HG03442 (cell line): ENCODE measurements at regions not wholly inside any gene's neighbourhood (a gene's known extent, or its start where the extent isn't known, plus 50 kb on each side); places are given as distances from the start of the nearest gene placed in this dataset.

Source experiments
- ATAC-seq: cut with Tn5 transposase; IDR thresholded peaks from one replicate; pipeline ENCODE4 v1.9.1; 2021; ENCODE audit warnings: mild to moderate bottlenecking, moderate library complexity; ENCODE audit not compliant: unreplicated experiment

- ATAC-seq: no peak
These were observed 75.4 kb upstream of the ZMIZ1 start for GRCh38 chr10:78993261-78993945.

- ATAC-seq: no peak
These were observed 72.6 kb upstream of the ZMIZ1 start for GRCh38 chr10:78995987-78996791.

- no peak for ATAC-seq
These were observed 72.0 kb upstream of the ZMIZ1 start for GRCh38 chr10:78996792-78997129.

- no peak for ATAC-seq
These were observed 70.8 kb upstream of the ZMIZ1 start for GRCh38 chr10:78997635-78998618.

GRCh38 chr10:79001082-79001885, 67.5 kb upstream of the ZMIZ1 start:
- no peak for ATAC-seq

- ATAC-seq: no peak
These were observed 66.4 kb upstream of the ZMIZ1 start for GRCh38 chr10:79002336-79002735.

GRCh38 chr10:79003183-79004100, 65.3 kb upstream of the ZMIZ1 start:
- no peak for ATAC-seq

GRCh38 chr10:79004311-79004710, 64.5 kb upstream of the ZMIZ1 start:
- ATAC-seq: no peak

GRCh38 chr10:79005126-79005810, 63.5 kb upstream of the ZMIZ1 start:
- no peak for ATAC-seq

GRCh38 chr10:79007018-79007417, 61.7 kb upstream of the ZMIZ1 start:
- ATAC-seq: no peak

GRCh38 chr10:79007421-79008319, 61.1 kb upstream of the ZMIZ1 start:
- no peak for ATAC-seq

GRCh38 chr10:79009145-79009544, 59.6 kb upstream of the ZMIZ1 start:
- no peak for ATAC-seq

- ATAC-seq: no peak
These were observed 56.2 kb upstream of the ZMIZ1 start for GRCh38 chr10:79012567-79012966.

GRCh38 chr10:79013406-79013987, 55.3 kb upstream of the ZMIZ1 start:
- ATAC-seq: no peak

- ATAC-seq: no peak
These were observed 54.0 kb upstream of the ZMIZ1 start for GRCh38 chr10:79014796-79015195.

- ATAC-seq: no peak
These were observed 50.8 kb upstream of the ZMIZ1 start for GRCh38 chr10:79017882-79018520.

GRCh38 chr10:79018521-79019011, 50.2 kb upstream of the ZMIZ1 start:
- no peak for ATAC-seq
